ENCODE measurements at regions not wholly inside any gene's neighbourhood (a gene's known extent, or its start where the extent isn't known, plus 50 kb on each side); places are given as distances from the start of the nearest gene placed in this dataset.
"Not testable (repeated sequence)": the region's sequence is repeated elsewhere in the genome, so short reads cannot be mapped to it uniquely, and the experiment has no call there.

- DNase-seq (ENCODE audit: low spot score), result no peak
Measured at GRCh38 chr4:78660559-78660958, 109.0 kb downstream of the ANXA3 start.

DNA sequence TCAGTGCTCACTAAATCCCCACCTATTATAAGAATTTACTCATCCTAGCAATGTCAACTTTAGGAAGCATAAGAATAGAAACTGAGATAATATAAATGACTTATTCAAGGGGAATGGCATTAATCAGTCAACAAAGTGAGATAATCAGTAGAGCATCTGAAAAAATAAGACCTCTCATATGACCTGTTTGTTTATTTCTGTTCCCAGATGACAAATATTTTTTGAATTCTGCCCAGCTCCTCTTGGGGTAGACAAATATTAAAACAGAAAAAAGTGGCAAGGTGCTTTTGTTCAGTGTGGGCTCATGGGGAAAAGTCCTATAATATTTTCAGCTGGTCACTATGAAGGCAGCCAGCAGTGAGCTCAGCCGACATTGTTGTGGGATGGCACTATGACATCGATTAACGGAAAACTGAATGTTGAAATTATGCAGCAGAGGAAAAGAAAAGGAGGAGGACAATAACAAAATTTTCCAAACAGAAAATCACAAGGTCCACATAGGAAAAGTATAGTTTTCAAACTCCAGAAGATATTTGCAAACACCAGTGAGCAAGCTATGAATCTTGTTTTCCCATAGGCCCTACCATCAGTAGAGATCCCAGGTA lies 109.6 kb downstream of the ANXA3 start:
- DNase-seq (ENCODE audit: low spot score), result no peak

DNA sequence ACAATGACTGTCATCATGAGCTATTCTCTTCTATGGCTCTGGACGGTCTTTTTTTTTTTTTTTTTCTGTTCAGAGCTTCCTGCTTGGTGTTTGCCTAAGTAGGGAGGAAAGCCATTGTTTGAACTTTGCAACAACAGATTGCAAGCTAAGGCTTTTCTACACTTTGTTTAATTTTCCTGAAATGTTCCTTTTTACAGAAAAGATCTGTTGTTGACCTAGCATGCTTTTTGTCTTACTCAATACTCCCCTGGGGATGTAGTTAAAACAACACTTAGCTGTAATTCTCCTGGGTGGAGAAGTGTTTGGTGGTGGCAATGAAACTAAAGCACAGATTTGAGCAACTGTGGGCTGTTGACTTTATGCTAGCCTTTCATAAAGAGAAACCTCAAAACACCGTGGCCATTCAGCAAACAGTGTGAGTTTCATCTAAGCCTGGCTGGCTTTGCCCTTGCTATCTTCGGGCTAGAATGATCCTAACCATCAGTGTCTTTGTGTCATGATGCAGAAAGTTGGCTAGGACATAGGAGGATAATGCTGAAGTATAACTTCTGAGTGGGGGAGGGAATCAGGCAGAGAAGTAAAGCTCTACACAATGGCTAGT lies 110.5 kb downstream of the ANXA3 start:
- DNase-seq (ENCODE audit: low spot score), result peak; percentile 68

DNA sequence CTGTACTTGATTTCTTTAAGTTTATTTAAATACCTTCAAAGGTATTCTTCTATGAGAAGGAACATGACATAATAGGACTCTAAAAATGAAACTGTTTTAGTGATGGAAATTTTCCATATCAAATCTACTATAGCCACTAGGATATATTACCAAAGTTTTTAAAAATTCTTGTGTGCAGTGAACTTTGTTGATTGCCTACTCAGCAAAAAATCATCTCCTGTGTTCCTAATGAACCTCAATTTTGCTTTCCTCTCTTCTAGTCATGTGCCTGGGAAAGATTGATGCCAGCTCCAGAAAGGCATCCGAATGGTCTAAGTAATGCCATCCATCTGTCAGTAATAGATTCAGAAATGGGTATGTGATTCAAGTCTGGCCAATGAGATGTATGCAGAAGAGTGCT lies 111.1 kb downstream of the ANXA3 start:
- no peak for DNase-seq (ENCODE audit: low spot score)

GRCh38 chr4:78664296-78664695 lies 111.9 kb upstream of the BMP2K start:
- DNase-seq (ENCODE audit: low spot score), result not testable (repeated sequence)

- DNase-seq (ENCODE audit: low spot score), result no peak
Measured at GRCh38 chr4:78665216-78665770, 110.9 kb upstream of the BMP2K start.

GRCh38 chr4:78666830-78667258 lies 109.3 kb upstream of the BMP2K start:
- DNase-seq (ENCODE audit: low spot score), result no peak

DNA sequence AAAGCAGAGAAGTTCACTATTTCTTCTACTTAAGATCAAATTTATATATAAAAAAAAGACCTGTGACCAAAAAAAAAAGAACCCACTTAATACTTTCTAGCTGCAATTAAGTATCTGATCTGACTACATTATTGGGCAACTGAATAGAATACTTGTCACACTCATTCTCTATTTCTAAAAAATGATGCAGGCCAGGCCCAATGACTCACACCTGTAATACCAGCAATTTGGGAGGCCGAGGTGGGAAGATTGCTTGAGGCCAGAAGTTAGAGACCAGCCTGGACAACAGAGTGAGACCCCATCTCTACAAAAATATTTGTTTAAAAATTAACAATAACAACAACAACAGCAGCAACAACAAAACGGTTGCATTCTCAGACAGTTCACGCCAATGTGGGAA lies 108.8 kb upstream of the BMP2K start:
- no peak for DNase-seq (ENCODE audit: low spot score)

GRCh38 chr4:78667764-78668163 lies 108.4 kb upstream of the BMP2K start:
- DNase-seq (ENCODE audit: low spot score), result peak; percentile 69

DNA sequence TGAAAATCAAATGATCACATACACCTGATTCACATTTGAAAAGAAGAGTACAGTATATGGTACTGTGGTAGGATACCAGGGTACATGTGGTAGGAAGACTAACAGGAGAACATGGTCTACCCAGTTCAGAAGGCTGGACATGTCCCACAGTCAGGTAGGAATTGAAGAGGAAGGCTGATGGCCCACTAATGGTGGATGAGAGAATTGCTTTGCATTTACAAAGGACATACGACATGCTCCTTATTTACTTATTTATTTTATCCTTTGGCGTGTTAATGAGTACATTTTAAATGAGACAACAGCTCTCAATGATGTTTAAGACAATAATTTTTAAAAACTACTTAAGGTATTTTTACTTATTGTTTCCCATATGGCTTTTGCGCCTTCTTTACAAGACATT lies 106.7 kb upstream of the BMP2K start:
- DNase-seq (ENCODE audit: low spot score), result no peak

DNA sequence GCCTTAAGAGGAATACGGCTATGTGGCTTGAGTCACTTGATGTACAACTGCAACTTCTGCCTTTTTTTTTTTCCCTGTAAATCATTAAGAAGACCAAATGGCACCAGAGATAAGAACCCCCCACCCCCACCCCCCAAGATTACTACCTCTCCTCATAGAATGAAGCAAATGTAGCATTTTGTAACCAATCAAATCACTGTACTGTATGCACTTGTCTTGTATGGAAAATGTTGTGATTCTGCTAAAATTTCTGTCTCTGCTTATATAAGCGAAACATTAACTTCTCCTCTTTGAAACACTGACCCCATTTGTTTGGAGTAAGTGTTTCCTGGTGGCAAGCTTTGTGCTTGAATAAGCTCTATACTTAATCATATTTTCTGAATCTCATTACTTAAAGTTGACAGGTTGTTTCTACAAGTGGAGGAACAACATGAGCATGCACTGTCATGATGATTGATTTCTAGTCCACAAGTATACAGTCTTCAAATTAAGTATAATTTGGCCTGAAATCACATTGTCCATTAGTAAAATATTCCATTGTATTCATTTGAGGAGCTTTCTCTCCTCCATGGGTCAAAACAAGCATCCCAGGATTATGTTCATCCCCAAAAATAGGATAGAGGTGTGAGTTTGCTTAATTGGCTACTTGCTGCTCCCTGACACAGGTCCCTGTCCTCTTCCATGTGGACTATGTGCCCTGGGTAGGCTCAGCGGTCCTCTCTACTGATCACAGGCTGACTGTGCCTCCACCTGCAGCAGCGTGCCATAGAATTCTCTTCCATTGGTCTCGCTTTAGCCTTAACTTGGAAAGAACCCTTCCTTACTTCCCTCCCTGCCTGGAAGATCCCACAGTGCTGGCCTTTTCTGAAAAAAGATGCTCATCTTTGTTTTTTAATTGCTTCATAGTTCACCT lies 104.0 kb upstream of the BMP2K start:
- no peak for DNase-seq (ENCODE audit: low spot score)

DNA sequence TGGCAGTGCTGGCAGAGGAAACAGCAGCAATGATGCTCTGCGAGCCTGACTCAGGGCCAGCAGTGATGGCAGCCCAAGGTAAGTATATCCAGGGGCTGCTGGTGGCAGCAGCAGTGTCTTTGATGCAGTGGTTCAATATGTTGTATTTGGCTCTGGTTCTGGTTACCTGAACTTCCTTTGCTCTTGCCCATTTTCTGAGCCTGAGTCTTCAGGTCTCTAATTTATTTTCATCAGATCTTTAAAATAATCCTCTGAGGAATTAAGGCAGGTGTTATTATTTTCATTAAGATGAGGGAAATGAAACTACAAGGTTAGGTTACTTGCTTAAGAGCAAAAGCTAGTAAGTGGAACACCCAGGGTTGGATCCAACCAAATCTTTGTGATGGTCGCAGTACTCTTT lies 102.8 kb upstream of the BMP2K start:
- DNase-seq (ENCODE audit: low spot score), result no peak

GRCh38 chr4:78675325-78675724 lies 100.8 kb upstream of the BMP2K start:
- DNase-seq (ENCODE audit: low spot score), result no peak

- DNase-seq (ENCODE audit: low spot score), result no peak
Measured at GRCh38 chr4:78682070-78682469, 94.1 kb upstream of the BMP2K start.

DNA sequence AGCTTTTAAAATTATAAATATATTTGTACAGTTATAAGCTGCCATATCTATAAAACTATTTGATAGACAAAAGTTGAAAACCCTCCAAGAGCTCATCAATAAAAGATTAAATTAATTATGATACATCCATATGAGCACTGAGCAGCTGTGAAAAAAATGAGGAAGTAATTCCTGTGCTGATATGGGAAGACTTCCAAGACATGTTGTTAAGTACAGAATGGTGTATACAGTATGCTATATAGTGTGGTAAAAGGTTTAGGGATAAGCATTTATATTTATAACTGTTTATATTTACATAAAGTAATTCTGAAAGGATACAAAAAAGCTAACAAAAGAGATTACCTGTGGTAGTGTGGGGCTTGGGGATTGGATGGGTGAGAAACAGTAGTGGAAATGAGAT lies 92.8 kb upstream of the BMP2K start:
- no peak for DNase-seq (ENCODE audit: low spot score)

GRCh38 chr4:78684325-78685079 lies 91.6 kb upstream of the BMP2K start:
- no peak for DNase-seq (ENCODE audit: low spot score)

DNA sequence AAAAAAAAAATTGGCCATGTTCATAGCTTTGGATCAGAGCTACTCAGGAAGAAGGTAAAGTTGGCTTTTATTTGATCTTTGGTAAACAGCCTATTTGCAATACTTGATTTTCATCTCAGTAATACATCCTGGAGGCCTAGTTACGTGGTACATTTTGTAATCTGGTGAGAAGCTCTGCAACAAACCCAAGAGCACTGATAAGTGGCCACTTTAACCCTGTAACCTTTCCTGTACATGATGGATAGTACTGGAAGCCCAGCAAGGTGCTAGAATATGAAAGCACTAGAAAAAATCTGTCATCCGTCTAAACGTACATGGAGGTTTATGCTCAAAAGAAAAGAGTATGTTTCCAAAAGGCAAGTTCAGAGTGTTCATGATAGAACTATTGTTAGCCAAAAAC lies 88.3 kb upstream of the BMP2K start:
- no peak for DNase-seq (ENCODE audit: low spot score)

DNA sequence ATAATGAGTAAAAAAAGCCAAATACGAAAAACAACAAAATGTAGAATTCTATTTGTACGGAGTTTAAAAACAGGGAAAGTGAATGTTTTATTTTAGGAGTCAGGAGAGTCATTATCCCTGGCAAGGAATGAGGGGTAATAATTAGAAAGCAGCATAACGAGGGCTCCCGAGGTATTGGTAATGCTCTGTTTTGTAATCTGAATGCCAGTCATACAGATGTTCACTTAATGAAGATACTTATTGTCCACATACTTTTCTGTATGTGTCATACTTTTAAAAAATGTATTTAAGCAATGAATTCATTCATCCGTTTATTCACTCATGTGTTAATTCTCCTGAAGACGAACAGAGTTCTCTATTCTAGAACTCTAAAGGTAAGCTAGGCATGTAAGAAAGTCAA lies 87.8 kb upstream of the BMP2K start:
- no peak for DNase-seq (ENCODE audit: low spot score)

DNA sequence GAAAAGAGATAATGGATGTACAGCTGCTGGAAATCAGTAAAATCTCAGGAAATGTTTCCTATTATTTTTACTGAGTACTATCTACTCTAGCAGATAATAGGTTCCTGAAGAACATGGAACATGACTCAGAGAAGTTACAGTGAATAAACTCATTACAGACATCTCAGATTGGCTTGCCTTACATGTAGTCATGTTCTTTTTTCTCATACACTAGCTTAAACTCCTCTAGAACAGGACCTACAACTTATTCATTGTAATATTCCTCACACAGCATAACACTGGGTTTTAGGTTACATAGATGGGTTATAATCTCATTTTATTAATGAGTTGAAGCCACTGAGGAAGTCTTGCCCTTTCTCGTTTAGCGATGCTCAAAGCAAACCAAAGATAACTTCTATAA lies 86.9 kb upstream of the BMP2K start:
- DNase-seq (ENCODE audit: low spot score), result no peak

- no peak for DNase-seq (ENCODE audit: low spot score)
Measured at GRCh38 chr4:78689700-78690323, 86.3 kb upstream of the BMP2K start.

- peak; percentile 37 for DNase-seq (ENCODE audit: low spot score)
Measured at GRCh38 chr4:78691334-78691754, 84.8 kb upstream of the BMP2K start.

All from pons (tissue), 1 donor.